Stomach smooth muscle (tissue), 2 donors: ENCODE measurements at regions not wholly inside any gene's neighbourhood (a gene's known extent, or its start where the extent isn't known, plus 50 kb on each side); places are given as distances from the start of the nearest gene placed in this dataset.
A peak's percentile ranks its signal among the peaks of the same experiment; 100 is the strongest.

ENCODE experiments used
- H3K27ac ChIP-seq: one replicate; pipeline ENCODE4 v1.7.0; 2013; ENCODE audit warnings: mild to moderate bottlenecking, low read length, inconsistent platforms
- H3K27me3 ChIP-seq, 2 donors: one replicate each; pipeline ENCODE4 v1.7.0; 2013; ENCODE audit warnings: low read length in 2 of 2; ENCODE audit not compliant: insufficient read depth in 2 of 2, control insufficient read depth in 1 of 2
- H3K36me3 ChIP-seq, 2 donors: one replicate each; pipeline ENCODE4 v1.7.0; 2013; ENCODE audit warnings: low read length in 2 of 2; ENCODE audit not compliant: control insufficient read depth in 2 of 2, insufficient read depth in 2 of 2
- H3K4me1 ChIP-seq: one replicate; pipeline ENCODE4 v1.7.0; 2013; ENCODE audit warnings: low read length; ENCODE audit not compliant: control insufficient read depth, insufficient read depth
- H3K4me3 ChIP-seq, 2 donors: one replicate each; pipeline ENCODE4 v1.7.0; 2013; ENCODE audit warnings: low read length in 2 of 2
- H3K9ac ChIP-seq, 2 donors: one replicate each; pipeline ENCODE4 v1.7.0; 2013; ENCODE audit warnings: low read length in 2 of 2, mild to moderate bottlenecking in 1 of 2
- H3K9me3 ChIP-seq, 2 donors: one replicate each; pipeline ENCODE4 v1.7.0; 2013; ENCODE audit warnings: low read length in 2 of 2; ENCODE audit not compliant: control insufficient read depth in 2 of 2
- donor health status: healthy.
- donor health status: Pancreatic carcinoma.

- H3K36me3 ChIP-seq, result no peaks in the 10 kb centered on the region
- H3K27ac ChIP-seq, result no peak overlapping the region
- H3K4me1 ChIP-seq, result no peaks in the 10 kb centered on the region
- H3K27me3 ChIP-seq, result no peaks in the 10 kb centered on the region
- no peaks in the 10 kb centered on the region for H3K9me3 ChIP-seq
- no peak overlapping the region for H3K4me3 ChIP-seq
- no peak overlapping the region for H3K9ac ChIP-seq
Measured at GRCh38 chr6:122129313-122130025, 270.0 kb upstream of the HSF2 start.

DNA sequence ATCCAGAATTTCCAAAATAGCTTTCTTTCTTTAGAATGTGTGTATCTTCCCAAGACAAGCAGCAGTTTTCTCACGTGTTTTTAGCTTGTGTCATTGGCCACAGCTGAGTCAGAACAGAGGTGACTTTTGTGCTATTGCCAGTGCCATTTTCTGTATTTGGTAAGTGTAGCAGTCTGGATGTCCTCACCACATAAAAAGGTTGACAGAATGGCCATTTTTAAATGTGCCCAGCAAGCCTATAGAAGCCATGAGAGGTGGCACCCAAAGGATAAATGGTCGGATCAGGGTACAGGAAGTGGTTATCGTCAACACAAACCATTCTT lies 269.5 kb upstream of the HSF2 start:
- no peak overlapping the region for H3K27ac ChIP-seq
- H3K4me1 ChIP-seq, result no peaks in the 10 kb centered on the region
- H3K9me3 ChIP-seq, result no peaks in the 10 kb centered on the region
- H3K27me3 ChIP-seq, result no peaks in the 10 kb centered on the region
- H3K4me3 ChIP-seq, result no peak overlapping the region
- H3K36me3 ChIP-seq, result no peaks in the 10 kb centered on the region
- H3K9ac ChIP-seq, result no peak overlapping the region

GRCh38 chr6:122130518-122130917 lies 268.9 kb upstream of the HSF2 start:
- Histone ChIP-seq H3K27me3 (no peaks in the 10 kb centered on the region), H3K27ac (no peak overlapping the region), H3K36me3 (no peaks in the 10 kb centered on the region), H3K9me3 (no peaks in the 10 kb centered on the region), H3K4me3 (no peak overlapping the region), H3K4me1 (no peaks in the 10 kb centered on the region), H3K9ac (no peak overlapping the region)

- Histone ChIP-seq H3K36me3 (no peaks in the 10 kb centered on the region), H3K4me3 (no peak overlapping the region), H3K4me1 (no peaks in the 10 kb centered on the region), H3K27ac (no peak overlapping the region), H3K9ac (no peak overlapping the region), H3K27me3 (no peaks in the 10 kb centered on the region), H3K9me3 (no peaks in the 10 kb centered on the region)
Measured at GRCh38 chr6:122136386-122136785, 263.1 kb upstream of the HSF2 start.

DNA sequence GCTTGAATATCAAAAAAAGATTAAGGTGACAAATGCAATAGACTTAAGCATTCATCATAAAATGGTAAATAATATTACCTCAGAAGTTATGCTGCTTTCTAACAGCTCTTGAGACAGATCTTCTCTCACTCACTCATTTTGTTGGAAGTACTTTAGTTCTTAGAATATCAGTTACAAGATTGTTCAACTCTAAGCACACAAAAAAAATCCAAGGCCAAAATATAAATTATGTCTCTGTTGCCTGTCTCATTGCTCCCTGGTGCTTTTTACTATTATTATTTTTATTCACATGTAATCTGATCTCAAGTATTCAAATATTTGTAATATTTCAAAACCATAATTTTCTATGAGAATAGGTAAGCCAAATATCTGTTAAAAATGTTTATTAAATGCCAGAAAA lies 259.4 kb upstream of the HSF2 start:
- Histone ChIP-seq H3K27me3 (no peaks in the 10 kb centered on the region), H3K9me3 (no peaks in the 10 kb centered on the region), H3K36me3 (no peaks in the 10 kb centered on the region), H3K27ac (no peak overlapping the region), H3K4me3 (no peak overlapping the region), H3K9ac (no peak overlapping the region), H3K4me1 (no peaks in the 10 kb centered on the region)

GRCh38 chr6:122141246-122141645 lies 258.2 kb upstream of the HSF2 start:
- Histone ChIP-seq H3K4me1 (no peaks in the 10 kb centered on the region), H3K27ac (no peak overlapping the region)

GRCh38 chr6:122143813-122144601 lies 255.4 kb upstream of the HSF2 start:
- Histone ChIP-seq H3K9ac (no peak overlapping the region), H3K9me3 (no peaks in the 10 kb centered on the region), H3K4me1 (no peaks in the 10 kb centered on the region), H3K4me3 (no peak overlapping the region), H3K36me3 (no peaks in the 10 kb centered on the region), H3K27ac (no peak overlapping the region), H3K27me3 (no peaks in the 10 kb centered on the region)

More at GRCh38 chr6:122141246-122141645, 258.2 kb upstream of the HSF2 start:
- Histone ChIP-seq H3K9me3 (no peaks in the 10 kb centered on the region), H3K9ac (no peak overlapping the region), H3K27me3 (no peaks in the 10 kb centered on the region), H3K4me3 (no peak overlapping the region), H3K36me3 (no peaks in the 10 kb centered on the region)

GRCh38 chr6:122145246-122145645 lies 254.2 kb upstream of the HSF2 start:
- Histone ChIP-seq H3K4me1 (no peaks in the 10 kb centered on the region), H3K36me3 (no peaks in the 10 kb centered on the region), H3K4me3 (no peak overlapping the region), H3K27ac (no peak overlapping the region), H3K9ac (no peak overlapping the region), H3K9me3 (no peaks in the 10 kb centered on the region), H3K27me3 (no peaks in the 10 kb centered on the region)

- H3K4me3 ChIP-seq, result no peak overlapping the region
- no peaks in the 10 kb centered on the region for H3K4me1 ChIP-seq
- H3K27me3 ChIP-seq, result no peaks in the 10 kb centered on the region
- no peaks in the 10 kb centered on the region for H3K36me3 ChIP-seq
- no peak overlapping the region for H3K9ac ChIP-seq
- H3K9me3 ChIP-seq, result no peaks in the 10 kb centered on the region
- no peak overlapping the region for H3K27ac ChIP-seq
Measured at GRCh38 chr6:122145741-122146240, 253.7 kb upstream of the HSF2 start.

- peaks cover 3% of the 10 kb centered on the region for H3K4me1 ChIP-seq
- no peak overlapping the region for H3K4me3 ChIP-seq
- H3K36me3 ChIP-seq, result no peaks in the 10 kb centered on the region
- no peaks in the 10 kb centered on the region for H3K9me3 ChIP-seq
- no peaks in the 10 kb centered on the region for H3K27me3 ChIP-seq
- H3K9ac ChIP-seq, result no peak overlapping the region
- peak overlapping the region; percentile 18 for H3K27ac ChIP-seq
Measured at GRCh38 chr6:122147291-122147690, 252.2 kb upstream of the HSF2 start.

- Histone ChIP-seq H3K9me3 (no peaks in the 10 kb centered on the region), H3K4me3 (no peak overlapping the region), H3K27ac (no peak overlapping the region), H3K4me1 (peaks cover 6% of the 10 kb centered on the region), H3K36me3 (no peaks in the 10 kb centered on the region), H3K9ac (no peak overlapping the region), H3K27me3 (no peaks in the 10 kb centered on the region)
Measured at GRCh38 chr6:122151066-122151465, 248.4 kb upstream of the HSF2 start.
